ENCODE measurements at regions not wholly inside any gene's neighbourhood (a gene's known extent, or its start where the extent isn't known, plus 50 kb on each side); places are given as distances from the start of the nearest gene placed in this dataset.

- TF ChIP-seq EZH2 (IDR thresholded peaks at IDR 0.05; ENCODE audit: borderline replicate concordance, insufficient read depth, low read length, poor library complexity, severe bottlenecking) (no peak), REST (IDR thresholded peaks at IDR 0.05; ENCODE audit: borderline replicate concordance) (no peak), EP300 (conservative IDR thresholded peaks at IDR 0.05; ENCODE audit: poor library complexity, severe bottlenecking) (no peak), POLR2AphosphoS5 (IDR thresholded peaks at IDR 0.05) (no peak), RAD21 (conservative IDR thresholded peaks at IDR 0.05) (no peak), MXI1 (conservative IDR thresholded peaks at IDR 0.05; ENCODE audit: poor library complexity, severe bottlenecking) (no peak), TAF1 (IDR thresholded peaks at IDR 0.05; ENCODE audit: low read depth) (no peak), SMC3 (conservative IDR thresholded peaks at IDR 0.05; ENCODE audit: poor library complexity) (no peak), CTCF (IDR thresholded peaks at IDR 0.05; ENCODE audit: poor library complexity, severe bottlenecking) (no peak)
- no peak overlapping the region for H3K4me2 ChIP-seq (ENCODE audit: low read length)
These were observed 414.6 kb upstream of the GOT2 start for GRCh38 chr16:59148769-59149155.

GRCh38 chr16:59148056-59148768 lies 414.1 kb upstream of the GOT2 start:
- no peaks in the 10 kb centered on the region for H3K9me3 ChIP-seq (ENCODE audit: low read length)
- H4K20me1 ChIP-seq (ENCODE audit: insufficient read depth): no peaks in the 10 kb centered on the region
- H3K27me3 ChIP-seq (ENCODE audit: insufficient read depth, low read depth, low read length): no peaks in the 10 kb centered on the region
- no peak overlapping the region for H3K4me2 ChIP-seq (ENCODE audit: low read length)
- no peak overlapping the region for H3K4me3 ChIP-seq (ENCODE audit: low read length)
- H3K79me2 ChIP-seq (replicated peaks; ENCODE audit: insufficient read depth, low read length): no peaks in the 10 kb centered on the region
- no peak overlapping the region for H2AFZ ChIP-seq (ENCODE audit: low read depth, low read length)
- H3K9me2 ChIP-seq (ENCODE audit: insufficient read depth, low read length): no peaks in the 10 kb centered on the region
- TF ChIP-seq EP300 (conservative IDR thresholded peaks at IDR 0.05; ENCODE audit: poor library complexity, severe bottlenecking): no peak
- no peak for TF ChIP-seq MXI1 (conservative IDR thresholded peaks at IDR 0.05; ENCODE audit: poor library complexity, severe bottlenecking)
- TF ChIP-seq POLR2AphosphoS5 (IDR thresholded peaks at IDR 0.05): no peak
- TF ChIP-seq SMC3 (conservative IDR thresholded peaks at IDR 0.05; ENCODE audit: poor library complexity): no peak
- TF ChIP-seq REST (IDR thresholded peaks at IDR 0.05; ENCODE audit: borderline replicate concordance): no peak
- TF ChIP-seq CTCF (IDR thresholded peaks at IDR 0.05; ENCODE audit: poor library complexity, severe bottlenecking): no peak
- TF ChIP-seq EZH2 (IDR thresholded peaks at IDR 0.05; ENCODE audit: borderline replicate concordance, insufficient read depth, low read length, poor library complexity, severe bottlenecking): no peak
- TF ChIP-seq TAF1 (IDR thresholded peaks at IDR 0.05; ENCODE audit: low read depth): no peak
- no peak for TF ChIP-seq RAD21 (conservative IDR thresholded peaks at IDR 0.05)
- H3K9ac ChIP-seq (ENCODE audit: low read length): no peak overlapping the region
- no peak overlapping the region for H3K27ac ChIP-seq (ENCODE audit: low read length)
- H3K36me3 ChIP-seq (ENCODE audit: insufficient read depth, low read length): no peaks in the 10 kb centered on the region
- H3F3A ChIP-seq (ENCODE audit: insufficient read depth, low read length, poor library complexity, severe bottlenecking): no peaks in the 10 kb centered on the region

More at GRCh38 chr16:59148769-59149155, 414.6 kb upstream of the GOT2 start:
- H3K27me3 ChIP-seq (ENCODE audit: insufficient read depth, low read depth, low read length): no peaks in the 10 kb centered on the region
- no peaks in the 10 kb centered on the region for H3K36me3 ChIP-seq (ENCODE audit: insufficient read depth, low read length)
- no peaks in the 10 kb centered on the region for H3K9me3 ChIP-seq (ENCODE audit: low read length)
- H3K79me2 ChIP-seq (replicated peaks; ENCODE audit: insufficient read depth, low read length): no peaks in the 10 kb centered on the region
- H3K9ac ChIP-seq (ENCODE audit: low read length): no peak overlapping the region
- no peaks in the 10 kb centered on the region for H4K20me1 ChIP-seq (ENCODE audit: insufficient read depth)
- no peak overlapping the region for H3K27ac ChIP-seq (ENCODE audit: low read length)
- no peak overlapping the region for H2AFZ ChIP-seq (ENCODE audit: low read depth, low read length)
- no peak overlapping the region for H3K4me3 ChIP-seq (ENCODE audit: low read length)
- no peaks in the 10 kb centered on the region for H3K9me2 ChIP-seq (ENCODE audit: insufficient read depth, low read length)
- H3F3A ChIP-seq (ENCODE audit: insufficient read depth, low read length, poor library complexity, severe bottlenecking): no peaks in the 10 kb centered on the region

All from neural cell (in vitro differentiated cells).